ENCODE measurements at regions not wholly inside any gene's neighbourhood (a gene's known extent, or its start where the extent isn't known, plus 50 kb on each side); places are given as distances from the start of the nearest gene placed in this dataset.

GRCh38 chr13:32911506-32911905, 104.7 kb upstream of the KL start:
- peak in 1 of 2 experiments; percentile 64 for DNase-seq

GRCh38 chr13:32914686-32915085, 101.5 kb upstream of the KL start:
- no peak for DNase-seq

- no peak for DNase-seq
Observed at GRCh38 chr13:32917504-32917903, 98.7 kb upstream of the KL start.

GRCh38 chr13:32923725-32924124, 92.5 kb upstream of the KL start:
- no peak for DNase-seq

GRCh38 chr13:32924886-32925285, 91.3 kb upstream of the KL start:
- DNase-seq, result no peak

- DNase-seq, result no peak
Observed at GRCh38 chr13:32925506-32925905, 90.7 kb upstream of the KL start.

- no peak for DNase-seq
Observed at GRCh38 chr13:32932376-32932775, 83.8 kb upstream of the KL start.

- DNase-seq, result no peak
Observed at GRCh38 chr13:32936716-32937115, 79.5 kb upstream of the KL start.

GRCh38 chr13:32938314-32938713, 77.9 kb upstream of the KL start:
- DNase-seq, result no peak

- no peak for DNase-seq
Observed at GRCh38 chr13:32938907-32939306, 77.3 kb upstream of the KL start.

- DNase-seq, result no peak
Observed at GRCh38 chr13:32940601-32941000, 75.6 kb upstream of the KL start.

GRCh38 chr13:32941368-32941767, 74.9 kb upstream of the KL start:
- no peak for DNase-seq

- DNase-seq, result no peak
Observed at GRCh38 chr13:32946558-32946957, 69.7 kb upstream of the KL start.

- peak in 1 of 2 experiments; percentile 22 for DNase-seq
Observed at GRCh38 chr13:32947411-32948276, 68.6 kb upstream of the KL start.

GRCh38 chr13:32949820-32950219, 66.4 kb upstream of the KL start:
- no peak for DNase-seq

GRCh38 chr13:32951580-32951979, 64.6 kb upstream of the KL start:
- no peak for DNase-seq

GRCh38 chr13:32955881-32956594, 60.2 kb upstream of the KL start:
- DNase-seq, result no peak

GRCh38 chr13:32956595-32956933, 59.7 kb upstream of the KL start:
- peak in 1 of 2 experiments; percentile 17 for DNase-seq

GRCh38 chr13:32960626-32961025, 55.6 kb upstream of the KL start:
- DNase-seq, result no peak

- no peak for DNase-seq
Observed at GRCh38 chr13:32961724-32962123, 54.5 kb upstream of the KL start.

- DNase-seq, result no peak
Observed at GRCh38 chr13:32962342-32962741, 53.9 kb upstream of the KL start.

- DNase-seq, result no peak
Observed at GRCh38 chr13:32964987-32965386, 51.2 kb upstream of the KL start.

All from NCI-H446 (cell line).